Esophagus squamous epithelium (tissue), 4 donors: ENCODE measurements at regions not wholly inside any gene's neighbourhood (a gene's known extent, or its start where the extent isn't known, plus 50 kb on each side); places are given as distances from the start of the nearest gene placed in this dataset.

Source experiments
- CTCF ChIP-seq, 6 experiments: fragments of 450-650 bp in 4 of 6; fragments of 200-600 bp in 2 of 6; sonication (generic) in 2 of 6; IDR thresholded peaks; one replicate each; pipeline ENCODE4 v1.5.1; 2016 to 2019; ENCODE audit warnings: antibody characterized with exemption in 6 of 6, mild to moderate bottlenecking in 4 of 6, moderate library complexity in 4 of 6
- POLR2A ChIP-seq, 4 donors: fragments of 450-650 bp; IDR thresholded peaks; one replicate each; pipeline ENCODE4 v1.6.1; 2017; ENCODE audit warnings: antibody characterized with exemption in 4 of 4, mild to moderate bottlenecking in 4 of 4, moderate library complexity in 3 of 4

GRCh38 chr5:125075567-125075966, 329.1 kb upstream of the ZNF608 start:
- TF ChIP-seq CTCF (IDR thresholded peaks at IDR 0.05) (no peak), POLR2A (IDR thresholded peaks at IDR 0.05) (no peak)
